ENCODE measurements at regions not wholly inside any gene's neighbourhood (a gene's known extent, or its start where the extent isn't known, plus 50 kb on each side); places are given as distances from the start of the nearest gene placed in this dataset.

DNA sequence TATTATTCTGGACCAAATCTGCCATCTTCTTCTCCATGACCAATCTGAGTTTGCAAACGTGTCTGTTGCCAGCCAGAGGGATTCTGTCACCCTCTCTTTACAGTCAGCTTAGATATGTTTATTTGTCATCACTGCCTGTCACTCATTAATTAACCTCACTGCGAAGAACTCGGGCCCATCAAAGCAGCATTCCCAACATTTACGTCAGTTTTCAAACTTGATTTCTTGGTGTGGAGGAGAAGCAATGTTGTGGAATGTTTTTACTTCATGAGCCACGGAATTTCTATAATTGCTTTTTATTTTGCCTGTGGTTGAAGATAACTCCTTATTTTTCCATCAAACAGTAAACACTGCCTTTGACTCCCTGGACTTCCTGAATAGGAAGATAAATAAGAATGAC, 91.8 kb upstream of the CNKSR3 start:
- H3K36me3 ChIP-seq (ENCODE audit: control insufficient read depth, insufficient read depth, low read length) = no peaks in the 10 kb centered on the region
- FAIRE-seq (no peak), DNase-seq (ENCODE audit: low read depth) (no peak)
- no peak overlapping the region for H3K4me3 ChIP-seq (ENCODE audit: low read depth, low read length)
- H3K27me3 ChIP-seq (ENCODE audit: control insufficient read depth, insufficient read depth, low read length) = no peaks in the 10 kb centered on the region
- TF ChIP-seq, protein P1, sequence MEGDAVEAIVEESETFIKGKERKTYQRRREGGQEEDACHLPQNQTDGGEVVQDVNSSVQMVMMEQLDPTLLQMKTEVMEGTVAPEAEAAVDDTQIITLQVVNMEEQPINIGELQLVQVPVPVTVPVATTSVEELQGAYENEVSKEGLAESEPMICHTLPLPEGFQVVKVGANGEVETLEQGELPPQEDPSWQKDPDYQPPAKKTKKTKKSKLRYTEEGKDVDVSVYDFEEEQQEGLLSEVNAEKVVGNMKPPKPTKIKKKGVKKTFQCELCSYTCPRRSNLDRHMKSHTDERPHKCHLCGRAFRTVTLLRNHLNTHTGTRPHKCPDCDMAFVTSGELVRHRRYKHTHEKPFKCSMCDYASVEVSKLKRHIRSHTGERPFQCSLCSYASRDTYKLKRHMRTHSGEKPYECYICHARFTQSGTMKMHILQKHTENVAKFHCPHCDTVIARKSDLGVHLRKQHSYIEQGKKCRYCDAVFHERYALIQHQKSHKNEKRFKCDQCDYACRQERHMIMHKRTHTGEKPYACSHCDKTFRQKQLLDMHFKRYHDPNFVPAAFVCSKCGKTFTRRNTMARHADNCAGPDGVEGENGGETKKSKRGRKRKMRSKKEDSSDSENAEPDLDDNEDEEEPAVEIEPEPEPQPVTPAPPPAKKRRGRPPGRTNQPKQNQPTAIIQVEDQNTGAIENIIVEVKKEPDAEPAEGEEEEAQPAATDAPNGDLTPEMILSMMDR (IDR thresholded peaks at IDR 0.05; ENCODE audit: insufficient read depth, low read length, severe bottlenecking) = no peak

DNA sequence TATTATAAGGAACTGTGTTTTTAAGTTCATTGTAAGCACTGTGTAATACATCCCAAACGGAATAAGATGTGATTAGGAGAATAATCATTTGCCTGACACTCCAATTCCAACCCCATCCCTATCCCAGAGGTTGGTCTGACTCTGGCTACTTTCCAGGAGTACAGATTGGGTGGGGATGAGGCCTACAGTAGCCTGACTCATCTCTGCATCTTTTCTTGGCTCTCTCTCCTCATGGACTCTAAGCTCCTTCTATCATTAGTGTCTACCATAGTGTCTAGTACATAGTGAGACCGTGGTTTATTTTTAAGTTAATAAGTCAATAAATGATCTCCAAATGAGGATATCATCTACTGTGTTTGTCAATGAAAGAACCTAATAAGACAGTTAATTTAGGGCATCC, 92.2 kb upstream of the CNKSR3 start:
- Histone ChIP-seq H3K36me3 (ENCODE audit: control insufficient read depth, insufficient read depth, low read length) (no peaks in the 10 kb centered on the region), H3K27me3 (ENCODE audit: control insufficient read depth, insufficient read depth, low read length) (no peaks in the 10 kb centered on the region), H3K4me3 (ENCODE audit: low read depth, low read length) (no peak overlapping the region)
- no peak for DNase-seq (ENCODE audit: low read depth)
- no peak for FAIRE-seq
- TF ChIP-seq, protein P1 (IDR thresholded peaks at IDR 0.05; ENCODE audit: insufficient read depth, low read length, severe bottlenecking) = no peak

DNA sequence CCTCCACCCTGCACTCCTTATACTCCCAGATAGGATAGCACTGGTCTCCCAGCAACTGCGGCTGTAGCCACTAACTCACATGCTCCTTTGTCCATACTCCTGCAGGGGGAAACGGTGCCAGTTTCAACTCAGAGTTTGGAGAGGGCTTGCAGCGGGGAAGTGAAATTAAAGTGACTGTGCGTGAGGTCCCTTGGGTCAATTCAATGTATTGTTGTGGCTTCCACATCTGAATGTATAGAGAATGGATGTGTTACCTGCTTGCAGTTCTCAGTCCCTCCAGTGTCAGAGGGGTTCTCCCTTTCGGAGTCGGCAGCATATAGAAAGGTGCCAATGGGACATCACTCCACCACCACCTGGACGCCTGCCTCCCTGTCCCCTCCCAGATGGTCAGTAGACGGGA, 93.6 kb upstream of the CNKSR3 start:
- DNase-seq (ENCODE audit: low read depth) (no peak), FAIRE-seq (no peak)
- H3K27me3 ChIP-seq (ENCODE audit: control insufficient read depth, insufficient read depth, low read length) = no peaks in the 10 kb centered on the region
- no peaks in the 10 kb centered on the region for H3K36me3 ChIP-seq (ENCODE audit: control insufficient read depth, insufficient read depth, low read length)
- TF ChIP-seq, protein P1 (IDR thresholded peaks at IDR 0.05; ENCODE audit: insufficient read depth, low read length, severe bottlenecking) = no peak
- no peak overlapping the region for H3K4me3 ChIP-seq (ENCODE audit: low read depth, low read length)

DNA sequence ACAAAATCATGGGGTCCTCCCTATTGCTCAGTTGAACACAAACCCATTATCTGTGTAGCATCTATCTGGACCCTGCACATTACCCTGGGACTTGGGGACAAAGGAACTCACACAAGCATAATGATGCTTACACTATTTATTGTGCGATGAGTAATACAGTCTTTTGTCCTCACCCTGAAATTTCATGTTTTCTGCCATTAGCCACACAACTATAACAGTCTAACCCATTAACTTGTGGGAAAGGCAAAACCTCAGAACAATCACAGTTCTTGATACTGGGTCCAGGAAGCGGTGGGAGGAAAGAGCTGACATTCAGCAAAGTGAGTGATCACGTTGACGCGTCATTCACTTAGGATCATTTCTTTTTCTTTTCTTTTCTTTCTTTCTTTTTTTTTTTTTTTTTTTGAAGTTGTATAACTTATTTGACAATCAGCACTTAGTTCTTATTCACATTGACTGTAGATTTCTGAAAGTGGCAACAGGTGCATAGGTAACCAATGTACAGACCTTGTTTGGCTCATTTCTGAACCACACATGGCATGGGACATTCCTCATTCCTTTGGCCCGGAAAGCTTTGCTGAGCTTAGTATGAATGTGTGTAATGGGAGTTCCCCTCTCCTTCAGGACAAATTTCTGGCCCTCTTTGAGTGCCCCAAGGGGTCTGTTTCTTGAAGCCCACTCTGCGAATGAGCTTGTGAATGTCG, 94.8 kb upstream of the CNKSR3 start:
- Histone ChIP-seq H3K4me3 (ENCODE audit: low read depth, low read length) (no peak overlapping the region), H3K27me3 (ENCODE audit: control insufficient read depth, insufficient read depth, low read length) (no peaks in the 10 kb centered on the region), H3K36me3 (ENCODE audit: control insufficient read depth, insufficient read depth, low read length) (no peaks in the 10 kb centered on the region)
- TF ChIP-seq, protein P1 (IDR thresholded peaks at IDR 0.05; ENCODE audit: insufficient read depth, low read length, severe bottlenecking) = no peak
- no peak for DNase-seq (ENCODE audit: low read depth)
- FAIRE-seq = no peak

DNA sequence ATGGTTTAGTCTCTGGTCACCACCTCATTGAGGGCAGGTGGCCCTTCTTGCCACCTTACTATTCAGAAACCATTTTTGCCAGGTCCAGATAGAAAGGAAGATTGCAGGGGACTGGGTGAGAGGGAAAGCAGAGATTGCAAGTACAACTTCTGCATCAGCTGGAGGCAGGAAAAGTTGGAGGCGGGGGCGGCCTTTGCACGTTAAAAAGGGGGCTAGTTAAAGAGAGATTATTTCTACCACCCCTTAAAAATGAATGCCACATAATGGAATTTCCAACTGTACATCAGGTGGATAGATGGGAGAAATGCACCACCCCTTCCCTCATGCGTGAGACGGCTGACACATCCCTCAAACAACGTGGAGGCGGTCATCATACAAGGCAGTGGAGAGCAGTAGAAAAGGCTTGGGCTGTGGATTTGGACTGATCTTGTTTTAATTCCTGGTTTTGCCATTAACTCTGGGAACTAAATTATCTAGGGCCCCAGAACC, 95.4 kb upstream of the CNKSR3 start:
- no peaks in the 10 kb centered on the region for H3K36me3 ChIP-seq (ENCODE audit: control insufficient read depth, insufficient read depth, low read length)
- H3K27me3 ChIP-seq (ENCODE audit: control insufficient read depth, insufficient read depth, low read length) = no peaks in the 10 kb centered on the region
- H3K4me3 ChIP-seq (ENCODE audit: low read depth, low read length) = no peak overlapping the region
- DNase-seq (ENCODE audit: low read depth) = no peak
- TF ChIP-seq, protein P1 (IDR thresholded peaks at IDR 0.05; ENCODE audit: insufficient read depth, low read length, severe bottlenecking) = no peak
- no peak for FAIRE-seq

DNA sequence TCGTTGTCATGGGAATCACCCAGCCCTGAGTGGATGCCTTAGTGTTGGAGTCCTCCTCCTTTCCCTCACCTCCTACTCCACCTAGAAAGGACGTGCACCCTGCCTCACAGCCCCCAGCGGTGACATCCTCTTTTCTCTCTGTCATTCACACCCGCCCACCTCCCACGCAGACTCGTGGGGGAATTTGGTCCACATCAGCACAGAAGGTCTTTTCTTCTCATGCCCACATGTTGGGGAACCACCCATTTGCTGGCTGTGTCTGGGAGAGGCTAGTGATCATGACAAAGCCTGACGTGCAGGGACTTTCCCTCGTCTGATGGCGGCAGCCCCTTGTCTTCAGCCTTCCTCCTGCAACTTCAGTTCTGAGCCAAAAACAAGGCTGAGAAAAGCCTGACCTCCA, 96.0 kb upstream of the CNKSR3 start:
- FAIRE-seq = no peak
- Histone ChIP-seq H3K4me3 (ENCODE audit: low read depth, low read length) (no peak overlapping the region), H3K27me3 (ENCODE audit: control insufficient read depth, insufficient read depth, low read length) (no peaks in the 10 kb centered on the region), H3K36me3 (ENCODE audit: control insufficient read depth, insufficient read depth, low read length) (no peaks in the 10 kb centered on the region)
- TF ChIP-seq, protein P1 (IDR thresholded peaks at IDR 0.05; ENCODE audit: insufficient read depth, low read length, severe bottlenecking) = no peak
- peak; percentile 54 for DNase-seq (ENCODE audit: low read depth)

All from bronchial epithelial cell (primary cell).